CD4-positive, alpha-beta T cell (primary cell): ENCODE measurements at regions not wholly inside any gene's neighbourhood (a gene's known extent, or its start where the extent isn't known, plus 50 kb on each side); places are given as distances from the start of the nearest gene placed in this dataset.

Source experiments
- ATAC-seq: fragments of 200-7000 bp; cut with Tn5 transposase; one replicate; pipeline ENCODE4 v1.10.0; 2022; ENCODE audit warnings: mild to moderate bottlenecking; ENCODE audit not compliant: poor library complexity
- CTCF ChIA-PET: fragments of 350-600 bp; sonication (Branson Sonifier 250); formaldehyde crosslinking; loops from one replicate; lab custom pipeline; 2021; ENCODE audit warnings: antibody characterized with exemption, inconsistent platforms; lab: Charles Lee
- POLR2A ChIA-PET: fragments of 350-600 bp; sonication (Branson Sonifier 250); formaldehyde crosslinking; loops from one replicate; lab custom pipeline; 2021; ENCODE audit warnings: antibody characterized with exemption, inconsistent platforms; lab: Charles Lee
- DNase-seq, 14 experiments: peaks; one replicate each; pipeline ENCODE4 v3.0.0-alpha.2; 2013 to 2020; ENCODE audit warnings: mixed read lengths in 2 of 14
- H3K27ac ChIP-seq, 2 donors: one replicate each; pipeline versions ENCODE4 v1.5.1 to v1.7.0; 2013; ENCODE audit warnings: low read length in 2 of 2, low read depth in 1 of 2, mild to moderate bottlenecking in 1 of 2
- H3K27me3 ChIP-seq, 2 experiments: 1 replicate in 1 of 2; 2 replicates in 1 of 2; pipeline versions ENCODE4 v1.6.1 to v1.7.0; 2013; ENCODE audit warnings: low read length in 2 of 2, control low read depth in 1 of 2, mild to moderate bottlenecking in 1 of 2, moderate library complexity in 1 of 2; ENCODE audit not compliant: insufficient read depth in 2 of 2, control insufficient read depth in 1 of 2
- H3K36me3 ChIP-seq: one replicate; pipeline ENCODE4 v1.6.1; 2013; ENCODE audit warnings: low read length, control low read depth; ENCODE audit not compliant: insufficient read depth
- H3K4me1 ChIP-seq: one replicate; pipeline ENCODE4 v1.6.1; 2013; ENCODE audit warnings: low read length, control low read depth; ENCODE audit not compliant: insufficient read depth
- H3K4me3 ChIP-seq: one replicate; pipeline ENCODE4 v1.5.1; 2013; ENCODE audit warnings: mild to moderate bottlenecking, low read length, moderate library complexity
- H3K9me3 ChIP-seq, 2 experiments: 1 replicate in 1 of 2; 2 replicates in 1 of 2; pipeline versions ENCODE4 v1.6.1 to v1.7.0; 2013; ENCODE audit warnings: low read length in 2 of 2, mild to moderate bottlenecking in 2 of 2, control low read depth in 1 of 2, moderate library complexity in 1 of 2; ENCODE audit not compliant: control insufficient read depth in 1 of 2, insufficient read depth in 1 of 2
- H3K27ac Mint-ChIP-seq: one replicate; pipeline ENCODE4 v1.8.0; 2020; ENCODE audit warnings: mixed read lengths
- H3K27me3 Mint-ChIP-seq: one replicate; pipeline ENCODE4 v1.8.0; 2021; ENCODE audit warnings: mixed read lengths
- H3K36me3 Mint-ChIP-seq: one replicate; pipeline ENCODE4 v1.8.0; 2021; ENCODE audit warnings: low read depth, mixed read lengths
- H3K4me1 Mint-ChIP-seq: one replicate; pipeline ENCODE4 v1.8.0; 2021; ENCODE audit warnings: low read depth, mixed read lengths
- H3K4me3 Mint-ChIP-seq: one replicate; pipeline ENCODE4 v1.8.0; 2020; ENCODE audit warnings: mild to moderate bottlenecking, mixed read lengths
- H3K9me3 Mint-ChIP-seq: one replicate; pipeline ENCODE4 v1.8.0; 2020; ENCODE audit warnings: mixed read lengths
- intact Hi-C, 2 experiments: fragments of 100-400 bp; cut with DNase I in 1 of 2; cut with micrococcal nuclease in 1 of 2; formaldehyde crosslinking; loops; one replicate each; pipeline versions ENCODE4 v1.15.1 to v1.9.0; 2023 to 2025; cut with DNase I, micrococcal nuclease
- TF ChIP-seq, protein P1 (sequence below): fragments of 200-600 bp; IDR thresholded peaks from one replicate; pipeline ENCODE4 v1.8.0; 2022; ENCODE audit warnings: antibody characterized with exemption, mild to moderate bottlenecking

DNA sequence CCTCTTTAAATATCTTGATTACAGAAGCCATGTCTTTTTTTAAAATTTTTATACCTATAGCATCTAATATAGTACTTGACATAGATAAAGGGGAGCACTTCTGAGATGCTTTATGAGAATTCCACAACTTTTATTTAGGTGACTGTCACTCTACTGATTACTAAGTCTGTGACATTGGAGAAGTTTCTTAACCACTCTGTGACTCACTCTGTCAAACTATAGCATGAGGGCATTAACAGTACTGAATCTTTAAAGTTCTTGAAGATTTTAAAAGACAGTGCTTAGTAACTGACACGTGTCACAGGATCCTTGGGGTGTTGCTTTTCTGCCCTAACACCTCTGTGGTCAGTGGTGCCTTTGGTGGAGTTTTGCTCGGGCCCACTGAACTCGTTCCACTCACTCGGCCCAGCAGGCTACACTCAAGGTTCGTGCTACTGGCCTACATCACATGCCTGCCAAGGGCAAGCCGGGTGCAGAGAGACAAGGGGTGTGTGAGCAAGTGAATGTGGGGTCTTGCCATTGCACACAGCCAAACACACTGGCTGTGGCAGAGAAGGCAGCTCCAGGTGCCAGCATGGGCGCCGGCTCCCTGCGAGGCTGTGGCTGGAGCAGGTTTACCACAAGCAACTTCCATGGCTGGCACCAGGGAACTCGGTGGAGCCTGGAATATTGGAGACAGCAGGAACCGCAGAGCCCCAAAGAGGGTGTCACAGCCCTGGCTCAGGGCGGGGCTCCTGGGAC lies 734.0 kb upstream of the CDH7 start:
- TF ChIP-seq, protein P1, sequence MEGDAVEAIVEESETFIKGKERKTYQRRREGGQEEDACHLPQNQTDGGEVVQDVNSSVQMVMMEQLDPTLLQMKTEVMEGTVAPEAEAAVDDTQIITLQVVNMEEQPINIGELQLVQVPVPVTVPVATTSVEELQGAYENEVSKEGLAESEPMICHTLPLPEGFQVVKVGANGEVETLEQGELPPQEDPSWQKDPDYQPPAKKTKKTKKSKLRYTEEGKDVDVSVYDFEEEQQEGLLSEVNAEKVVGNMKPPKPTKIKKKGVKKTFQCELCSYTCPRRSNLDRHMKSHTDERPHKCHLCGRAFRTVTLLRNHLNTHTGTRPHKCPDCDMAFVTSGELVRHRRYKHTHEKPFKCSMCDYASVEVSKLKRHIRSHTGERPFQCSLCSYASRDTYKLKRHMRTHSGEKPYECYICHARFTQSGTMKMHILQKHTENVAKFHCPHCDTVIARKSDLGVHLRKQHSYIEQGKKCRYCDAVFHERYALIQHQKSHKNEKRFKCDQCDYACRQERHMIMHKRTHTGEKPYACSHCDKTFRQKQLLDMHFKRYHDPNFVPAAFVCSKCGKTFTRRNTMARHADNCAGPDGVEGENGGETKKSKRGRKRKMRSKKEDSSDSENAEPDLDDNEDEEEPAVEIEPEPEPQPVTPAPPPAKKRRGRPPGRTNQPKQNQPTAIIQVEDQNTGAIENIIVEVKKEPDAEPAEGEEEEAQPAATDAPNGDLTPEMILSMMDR, result no peak
- Histone ChIP-seq H3K4me3 (no peak overlapping the region), H3K27me3 (no peaks in the 10 kb centered on the region), H3K36me3 (no peaks in the 10 kb centered on the region), H3K27ac (no peak overlapping the region), H3K4me1 (no peaks in the 10 kb centered on the region), H3K9me3 (peaks cover 0 to 11% of the 10 kb centered on the region in 2 experiments)
- Mint-ChIP-seq H3K4me3 (no peak overlapping the region), H3K27ac (no peak overlapping the region), H3K4me1 (no peaks in the 10 kb centered on the region), H3K9me3 (peaks cover 3% of the 10 kb centered on the region), H3K36me3 (no peaks in the 10 kb centered on the region), H3K27me3 (no peaks in the 10 kb centered on the region)
- POLR2A ChIA-PET, result no interaction called here
- ATAC-seq (no peak), DNase-seq (no peak)
- intact Hi-C loops, result no loop called here
- CTCF ChIA-PET, result no interaction called here

DNA sequence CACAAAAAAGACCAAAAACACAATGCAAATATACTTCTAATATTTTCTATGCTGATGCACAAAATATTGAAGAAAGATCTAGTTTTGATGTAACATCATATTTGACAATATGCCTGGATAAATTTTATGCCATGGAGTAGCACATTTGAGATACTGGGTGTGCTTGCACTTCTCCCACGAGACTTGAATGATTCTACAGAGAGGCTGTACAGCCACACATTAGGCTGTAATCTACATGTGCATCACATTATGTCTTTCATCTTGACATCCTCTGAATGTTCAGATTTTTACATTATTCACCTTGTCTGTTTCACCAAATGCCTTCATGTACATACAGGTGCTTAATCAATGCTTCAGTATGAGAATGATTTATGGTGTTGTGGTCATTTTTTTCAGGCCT lies 756.4 kb upstream of the CDH7 start:
- no peaks in the 10 kb centered on the region for H3K36me3 ChIP-seq
- Mint-ChIP-seq H3K27me3 (no peaks in the 10 kb centered on the region), H3K36me3 (no peaks in the 10 kb centered on the region), H3K4me1 (no peaks in the 10 kb centered on the region), H3K9me3 (peaks cover 3% of the 10 kb centered on the region), H3K4me3 (no peak overlapping the region), H3K27ac (no peak overlapping the region)
- DNase-seq (no peak), ATAC-seq (no peak)
- H3K9me3 ChIP-seq, result no peaks in the 10 kb centered on the region
- intact Hi-C loops, result no loop called here
- H3K4me1 ChIP-seq, result no peaks in the 10 kb centered on the region
- ChIA-PET POLR2A (no interaction called here), CTCF (no interaction called here)
- H3K4me3 ChIP-seq, result no peak overlapping the region
- no peaks in the 10 kb centered on the region for H3K27me3 ChIP-seq
- TF ChIP-seq, protein P1, result no peak
- no peak overlapping the region for H3K27ac ChIP-seq

DNA sequence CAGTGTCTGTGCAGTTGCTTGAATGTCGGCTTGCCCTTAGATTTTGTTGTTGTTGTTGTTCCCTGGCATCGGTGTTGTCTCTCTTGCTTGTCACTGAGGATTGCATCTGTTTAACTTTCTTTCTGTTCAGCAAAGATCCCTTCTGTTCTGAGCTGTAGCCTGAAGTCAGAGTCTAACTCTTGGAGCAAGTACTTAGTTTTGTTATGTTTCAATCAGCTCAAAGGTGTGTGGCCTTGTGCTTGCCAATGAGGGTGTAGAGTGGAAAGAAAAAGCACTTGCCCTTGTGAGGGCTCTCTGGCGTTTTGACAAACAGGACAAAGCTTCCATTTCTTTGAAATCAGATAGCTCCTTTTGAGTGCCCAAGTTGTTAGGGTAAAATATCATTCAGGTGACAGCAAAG lies 757.1 kb upstream of the CDH7 start:
- Histone ChIP-seq H3K27ac (no peak overlapping the region), H3K36me3 (no peaks in the 10 kb centered on the region), H3K4me1 (no peaks in the 10 kb centered on the region), H3K9me3 (no peaks in the 10 kb centered on the region), H3K27me3 (no peaks in the 10 kb centered on the region), H3K4me3 (no peak overlapping the region)
- ATAC-seq (no peak), DNase-seq (no peak)
- H3K36me3 Mint-ChIP-seq, result no peaks in the 10 kb centered on the region
- CTCF ChIA-PET, result no interaction called here
- POLR2A ChIA-PET, result no interaction called here
- intact Hi-C loops, result no loop called here
- no peaks in the 10 kb centered on the region for H3K27me3 Mint-ChIP-seq
- peaks cover 3% of the 10 kb centered on the region for H3K9me3 Mint-ChIP-seq
- no peaks in the 10 kb centered on the region for H3K4me1 Mint-ChIP-seq
- H3K27ac Mint-ChIP-seq, result no peak overlapping the region
- TF ChIP-seq, protein P1, result no peak
- no peak overlapping the region for H3K4me3 Mint-ChIP-seq
